ENCODE measurements at regions not wholly inside any gene's neighbourhood (a gene's known extent, or its start where the extent isn't known, plus 50 kb on each side); places are given as distances from the start of the nearest gene placed in this dataset.

DNA sequence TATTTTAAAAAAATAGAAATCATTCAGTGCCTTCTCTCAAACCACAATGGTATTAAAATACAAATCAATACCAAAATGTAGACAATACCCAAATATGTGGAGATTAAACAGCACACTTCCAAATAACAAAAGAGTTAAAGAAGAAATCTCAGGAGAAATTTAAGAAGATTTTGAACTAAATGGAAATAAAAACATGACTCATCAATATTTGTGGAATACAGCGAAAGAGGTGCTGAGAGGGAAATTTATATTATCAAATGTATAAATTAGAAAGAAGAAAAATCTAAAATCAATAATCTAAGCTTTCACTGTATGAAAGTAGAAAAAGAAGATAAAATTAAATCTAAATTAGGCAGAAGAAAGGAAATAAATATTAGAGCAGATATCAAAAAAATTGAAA is 233.1 kb downstream of the RPIA start:
- TF ChIP-seq POLR2A (IDR thresholded peaks at IDR 0.05): no peak
- TF ChIP-seq, protein P1, sequence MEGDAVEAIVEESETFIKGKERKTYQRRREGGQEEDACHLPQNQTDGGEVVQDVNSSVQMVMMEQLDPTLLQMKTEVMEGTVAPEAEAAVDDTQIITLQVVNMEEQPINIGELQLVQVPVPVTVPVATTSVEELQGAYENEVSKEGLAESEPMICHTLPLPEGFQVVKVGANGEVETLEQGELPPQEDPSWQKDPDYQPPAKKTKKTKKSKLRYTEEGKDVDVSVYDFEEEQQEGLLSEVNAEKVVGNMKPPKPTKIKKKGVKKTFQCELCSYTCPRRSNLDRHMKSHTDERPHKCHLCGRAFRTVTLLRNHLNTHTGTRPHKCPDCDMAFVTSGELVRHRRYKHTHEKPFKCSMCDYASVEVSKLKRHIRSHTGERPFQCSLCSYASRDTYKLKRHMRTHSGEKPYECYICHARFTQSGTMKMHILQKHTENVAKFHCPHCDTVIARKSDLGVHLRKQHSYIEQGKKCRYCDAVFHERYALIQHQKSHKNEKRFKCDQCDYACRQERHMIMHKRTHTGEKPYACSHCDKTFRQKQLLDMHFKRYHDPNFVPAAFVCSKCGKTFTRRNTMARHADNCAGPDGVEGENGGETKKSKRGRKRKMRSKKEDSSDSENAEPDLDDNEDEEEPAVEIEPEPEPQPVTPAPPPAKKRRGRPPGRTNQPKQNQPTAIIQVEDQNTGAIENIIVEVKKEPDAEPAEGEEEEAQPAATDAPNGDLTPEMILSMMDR (IDR thresholded peaks at IDR 0.05): no peak
